DMS 273 (cell line): ENCODE measurements at regions not wholly inside any gene's neighbourhood (a gene's known extent, or its start where the extent isn't known, plus 50 kb on each side); places are given as distances from the start of the nearest gene placed in this dataset.

Experiments
- DNase-seq: peaks from one replicate; lab custom pipeline; 2025; ENCODE audit not compliant: unreplicated experiment; lab: John Stamatoyannopoulos, UW

DNA sequence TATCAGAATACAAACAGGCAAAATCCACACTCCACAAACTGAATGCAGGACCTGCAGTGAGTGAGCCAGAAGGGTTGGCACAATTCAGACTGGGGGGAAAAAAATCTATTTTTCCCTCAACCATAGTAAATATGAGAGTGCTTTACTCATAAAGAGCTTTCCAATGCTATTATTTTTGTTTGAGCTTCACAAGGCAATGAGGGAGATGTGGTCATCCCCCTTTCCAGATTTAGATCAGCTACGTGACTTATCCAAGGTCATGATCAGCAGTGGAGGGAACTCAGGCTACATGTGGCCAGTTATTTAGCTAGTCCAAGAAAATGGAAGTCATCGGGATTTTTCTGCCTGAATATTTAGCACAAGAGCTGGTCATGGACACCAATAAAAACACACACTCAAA lies 120.4 kb upstream of the KLF7 start:
- DNase-seq: no peak

- DNase-seq: no peak
Observed at GRCh38 chr2:207288628-207289027, 122.9 kb upstream of the KLF7 start.

DNA sequence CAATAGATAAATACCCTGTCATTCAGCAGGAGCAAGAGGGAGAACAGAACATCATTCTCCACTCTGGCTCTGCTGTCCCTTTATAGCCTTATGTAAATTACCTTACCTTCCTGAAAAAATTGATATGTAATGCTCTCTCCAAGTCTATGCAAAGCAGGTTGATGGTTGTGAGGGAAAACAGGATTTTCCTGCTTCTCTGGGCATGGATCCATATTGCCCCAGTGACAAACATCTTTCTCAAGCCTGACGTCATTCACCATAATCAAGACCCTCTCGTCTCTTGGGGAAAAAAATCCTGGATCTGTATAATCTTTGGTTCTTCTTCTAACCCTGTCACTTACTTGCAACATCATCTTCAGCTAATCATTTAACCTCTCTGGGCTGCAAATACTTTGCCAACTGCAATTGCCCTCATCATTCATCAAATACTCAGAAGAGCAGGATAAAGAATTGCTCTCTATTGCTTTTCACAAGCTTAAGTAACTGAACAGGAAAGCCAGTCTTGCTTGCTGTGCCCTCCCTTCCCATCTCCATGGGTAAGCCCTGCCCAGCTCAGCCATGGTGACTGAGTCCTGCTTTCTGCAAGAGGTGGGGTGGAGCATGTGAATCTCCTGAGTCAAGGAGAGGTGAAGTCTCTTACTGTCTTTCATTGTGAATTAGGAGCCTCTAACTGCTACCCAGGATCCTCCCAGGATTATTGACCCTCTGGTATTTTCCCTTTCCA lies 123.7 kb upstream of the KLF7 start:
- DNase-seq: no peak

DNA sequence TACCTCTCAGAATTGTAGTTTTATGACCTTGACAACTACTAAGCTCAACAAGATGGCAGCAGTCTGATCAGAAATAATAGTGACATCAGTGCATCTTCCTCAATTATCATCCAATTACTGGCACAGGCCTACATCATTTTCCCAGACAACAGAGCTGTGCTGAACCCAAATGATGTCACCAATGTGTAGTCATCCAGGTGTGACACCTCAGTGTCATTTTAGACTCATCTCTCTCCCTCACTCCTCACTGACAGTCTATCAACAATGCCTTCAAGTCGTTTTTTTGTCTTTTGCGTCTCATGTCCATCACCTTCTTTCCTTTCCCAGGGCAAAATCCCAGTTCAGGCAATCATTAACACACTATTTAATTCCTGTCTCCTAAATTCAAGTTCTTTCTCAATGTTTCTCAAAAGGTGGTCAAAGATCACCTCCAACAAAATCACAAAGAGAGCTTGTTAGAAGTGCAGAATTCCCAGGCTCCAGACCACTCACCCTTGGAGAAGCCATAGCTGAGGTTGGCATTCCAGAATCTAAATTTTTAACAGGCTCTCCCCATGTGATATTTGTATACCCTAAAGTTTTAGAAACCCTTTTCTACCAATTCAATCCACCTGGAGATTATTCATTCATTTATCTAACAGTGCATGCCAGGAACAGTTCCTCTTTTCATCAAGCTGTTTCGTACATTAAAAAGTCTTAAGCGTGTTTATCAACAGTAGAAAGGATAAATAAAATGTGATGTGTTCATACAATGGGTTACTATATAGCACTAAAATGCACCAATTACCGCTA lies 125.3 kb upstream of the KLF7 start:
- no peak for DNase-seq

- no peak for DNase-seq
Observed at GRCh38 chr2:207291625-207292252, 126.0 kb upstream of the KLF7 start.

DNA sequence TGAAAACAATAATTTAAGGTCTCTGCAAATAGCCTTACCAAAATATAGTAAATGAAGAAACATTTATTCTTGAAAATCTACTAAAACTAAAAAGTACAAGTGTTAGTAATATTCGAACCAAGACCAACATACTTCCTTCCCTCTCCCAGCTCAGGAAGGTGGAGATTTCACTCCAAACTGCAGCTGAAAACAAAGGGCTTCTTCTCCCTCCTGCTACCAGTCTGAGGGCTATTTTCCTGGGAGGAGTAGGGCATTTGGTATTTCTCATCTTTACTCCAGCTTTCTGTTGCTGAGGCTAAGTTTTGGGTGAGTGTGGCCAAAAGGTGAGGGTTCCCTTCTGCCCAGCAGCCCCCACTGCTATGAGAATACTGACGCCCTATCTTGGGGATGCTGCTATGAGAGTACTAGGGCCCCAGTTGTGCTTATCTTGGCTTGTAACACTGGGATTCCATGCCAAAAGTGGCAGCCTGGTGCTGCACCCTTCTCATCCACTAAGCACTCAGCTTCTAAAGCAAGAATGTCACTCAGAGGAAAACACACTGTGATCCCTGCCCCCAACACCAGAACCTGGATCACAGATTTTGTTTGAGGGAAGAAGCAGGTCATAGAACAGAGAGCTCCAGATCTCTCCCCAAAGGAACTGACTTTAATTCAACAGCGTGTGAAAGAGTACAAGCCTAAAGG lies 130.7 kb upstream of the KLF7 start:
- DNase-seq: no peak

- no peak for DNase-seq
Observed at GRCh38 chr2:207300817-207301216, 135.1 kb upstream of the KLF7 start.

GRCh38 chr2:207304761-207305160 lies 139.0 kb upstream of the KLF7 start:
- no peak for DNase-seq

DNA sequence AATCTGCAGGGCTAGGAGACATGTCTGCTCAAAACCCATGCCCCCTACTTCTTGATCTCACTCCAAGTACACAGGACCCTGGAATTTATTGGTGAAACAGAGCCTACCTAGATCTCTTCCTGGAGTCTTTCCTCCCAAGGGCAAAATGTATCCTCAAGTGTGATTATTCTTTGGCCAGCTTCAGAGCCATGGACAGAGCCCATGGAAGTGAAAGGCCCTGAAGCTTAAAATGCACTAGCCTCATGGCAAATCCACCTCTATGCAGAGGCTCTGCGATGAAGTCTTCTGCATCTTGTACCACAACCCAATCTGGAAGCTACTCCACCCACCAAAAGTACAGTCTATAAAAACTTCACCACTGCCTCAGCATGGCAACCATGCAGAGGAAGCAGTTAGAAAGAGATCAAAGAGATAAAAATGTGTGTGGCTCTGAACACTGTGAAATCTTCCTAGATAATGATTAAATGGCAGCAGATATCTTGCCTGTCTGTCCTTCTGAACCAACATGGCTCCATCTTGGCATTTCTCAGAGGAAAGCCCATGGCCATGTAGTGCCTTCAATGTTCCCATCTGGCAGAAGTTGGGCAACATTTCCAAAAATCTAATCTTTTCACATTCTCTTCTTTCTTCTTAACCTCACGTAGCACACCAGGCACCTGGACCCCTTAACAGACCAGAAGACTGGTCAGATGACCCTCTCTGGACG lies 142.9 kb upstream of the KLF7 start:
- DNase-seq: no peak

DNA sequence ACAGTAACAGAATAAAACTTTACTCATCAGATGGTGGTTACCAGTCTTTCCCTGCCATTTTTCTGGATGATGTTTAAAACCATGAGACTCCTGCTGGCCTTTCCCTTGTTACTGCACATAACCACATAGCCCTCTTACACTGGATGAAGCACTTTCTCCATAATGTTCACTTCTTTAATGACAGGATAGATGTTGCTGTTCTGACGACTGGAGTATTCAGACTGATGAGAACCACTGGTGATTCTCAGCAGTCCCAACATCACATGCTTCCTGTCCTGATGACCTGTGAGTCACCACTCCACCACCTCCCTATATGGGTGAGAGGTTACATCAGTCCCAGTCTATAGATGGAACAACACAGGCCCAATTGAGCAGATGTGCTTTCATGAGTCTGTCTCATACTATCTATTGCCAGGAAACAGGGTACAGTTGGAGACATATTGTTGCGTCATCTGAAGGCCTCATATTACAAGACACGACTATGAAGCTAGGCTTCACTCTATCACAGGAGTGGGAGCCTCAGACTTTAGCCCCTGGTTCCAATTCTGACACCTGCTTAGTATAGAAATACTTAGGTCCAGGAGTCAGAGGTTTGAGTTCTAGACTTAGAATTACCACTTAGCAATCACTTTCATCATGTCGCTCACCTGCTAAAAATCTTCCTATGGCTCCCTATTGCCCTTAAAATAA lies 145.7 kb upstream of the KLF7 start:
- DNase-seq: peak; percentile 71

DNA sequence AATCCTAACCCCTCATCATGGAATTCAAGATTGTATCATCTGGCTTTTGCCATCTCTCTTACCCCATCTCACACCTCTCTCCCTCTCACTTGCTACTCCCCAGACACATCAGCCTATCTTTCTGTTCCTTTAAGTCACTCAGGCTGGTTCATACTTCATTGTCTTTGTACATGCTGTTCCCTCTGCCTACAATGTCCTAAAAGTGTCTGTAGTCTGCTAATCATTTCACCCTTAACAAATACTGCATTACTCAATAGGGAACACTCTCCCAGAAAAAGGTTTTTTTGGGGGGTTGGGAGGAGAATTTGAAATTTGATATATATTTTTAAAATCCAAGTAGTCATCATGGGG lies 146.2 kb upstream of the KLF7 start:
- DNase-seq: no peak

DNA sequence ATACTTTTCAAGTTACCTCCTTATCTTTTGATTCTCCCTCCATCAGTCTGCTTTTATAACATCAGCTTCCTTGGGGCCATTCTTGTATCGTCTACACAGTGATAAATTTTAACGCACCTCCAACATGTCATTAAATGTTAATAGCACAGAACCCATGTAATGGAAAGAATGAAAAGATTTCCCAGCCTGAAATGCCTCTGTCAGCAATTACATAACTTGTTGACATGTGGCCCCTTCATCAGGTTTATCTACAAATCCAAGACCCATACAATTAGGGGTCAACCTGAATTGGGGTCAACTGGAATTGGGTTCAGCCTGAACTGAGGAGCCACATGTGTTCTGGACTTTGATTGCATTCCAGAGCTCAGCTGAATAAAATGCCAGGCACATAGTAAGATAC lies 148.2 kb upstream of the KLF7 start:
- no peak for DNase-seq

DNA sequence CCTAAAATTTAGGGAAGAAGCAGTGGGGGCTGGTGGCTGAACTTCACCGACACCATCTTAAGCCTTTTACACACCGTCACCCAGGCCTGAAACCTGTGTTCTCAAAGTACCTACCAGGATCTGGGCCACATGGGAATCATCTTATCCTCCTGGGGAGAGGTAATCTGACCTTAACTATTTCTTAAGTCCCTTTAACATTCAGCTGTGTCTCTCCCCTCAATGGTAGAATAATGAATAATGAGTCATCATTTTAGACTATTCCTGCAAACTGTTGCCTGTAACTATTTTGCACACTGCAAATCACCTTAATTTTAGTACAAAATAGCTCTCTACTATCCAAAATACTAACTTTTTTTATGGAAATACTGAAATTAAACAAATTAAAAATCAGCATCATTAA lies 149.4 kb upstream of the KLF7 start:
- DNase-seq: peak; percentile 10

DNA sequence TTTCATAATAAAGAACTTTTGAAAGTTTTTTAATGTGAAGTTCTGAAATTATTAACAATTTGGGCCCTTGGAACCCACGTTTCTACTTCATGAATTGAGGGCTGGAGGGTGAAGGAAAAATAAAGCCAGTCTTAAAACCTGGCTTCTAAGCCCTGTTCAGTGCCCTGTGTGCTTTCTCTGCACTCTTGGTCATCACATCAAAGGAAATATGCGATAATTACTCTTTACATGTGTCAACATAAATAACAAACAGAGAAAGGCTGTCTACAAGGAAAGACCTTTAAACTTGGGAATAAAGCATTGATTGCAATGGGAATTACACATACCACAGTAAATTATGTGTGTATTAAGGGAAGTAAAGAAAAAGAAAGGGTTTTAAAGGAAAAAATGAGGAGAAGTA lies 150.7 kb upstream of the KLF7 start:
- DNase-seq: no peak

DNA sequence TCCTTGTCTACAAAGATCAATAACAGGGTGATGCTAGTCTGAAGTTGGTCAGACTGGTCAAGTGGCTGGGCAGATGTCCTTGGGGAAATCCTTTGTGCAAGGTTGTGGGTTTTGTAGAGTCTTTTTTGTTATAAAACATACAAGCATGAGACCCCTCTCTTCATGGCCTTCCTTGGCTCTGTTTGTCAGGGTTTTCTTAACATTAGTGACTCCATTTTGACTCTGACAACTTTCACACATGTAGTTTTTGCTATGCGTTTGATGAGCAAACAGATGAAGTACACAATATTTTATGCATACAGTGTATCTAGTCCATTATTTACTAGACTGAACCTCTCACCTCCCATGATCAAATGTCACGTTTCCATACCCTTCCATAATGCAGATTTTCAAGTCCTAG lies 151.2 kb upstream of the KLF7 start:
- no peak for DNase-seq

- DNase-seq: no peak
Observed at GRCh38 chr2:207317378-207317984, 151.7 kb upstream of the KLF7 start.

GRCh38 chr2:207318181-207318628 lies 152.5 kb upstream of the KLF7 start:
- peak; percentile 22 for DNase-seq

GRCh38 chr2:207319316-207319715 lies 153.6 kb upstream of the KLF7 start:
- no peak for DNase-seq

- DNase-seq: no peak
Observed at GRCh38 chr2:207320381-207321159, 154.8 kb upstream of the KLF7 start.
